ENCODE measurements at regions not wholly inside any gene's neighbourhood (a gene's known extent, or its start where the extent isn't known, plus 50 kb on each side); places are given as distances from the start of the nearest gene placed in this dataset.

DNA sequence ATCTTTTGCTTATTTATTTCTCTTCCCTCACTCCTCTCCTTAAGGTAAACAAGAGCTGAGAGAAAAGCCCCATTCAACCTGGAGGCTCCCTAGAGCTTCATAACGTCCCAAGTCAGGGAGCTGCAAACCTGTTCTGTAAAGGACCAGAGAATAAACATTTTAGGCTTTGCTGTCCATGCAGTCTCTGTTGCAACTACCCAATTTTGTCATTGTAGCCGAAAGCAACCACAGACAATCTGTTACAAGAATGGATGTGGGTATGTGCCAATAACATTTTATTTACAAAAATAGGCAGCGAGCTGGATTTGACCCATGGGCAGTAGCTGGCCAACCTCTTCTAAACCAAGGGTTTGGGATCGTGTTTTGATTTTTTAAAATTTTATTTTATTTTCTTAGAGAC lies 71.3 kb upstream of the TBL1X start (continued):
- TF ChIP-seq EZH2 (IDR thresholded peaks at IDR 0.05; ENCODE audit: borderline replicate concordance, control insufficient read depth, low read depth, low read length) (no peak), NRF1 (conservative IDR thresholded peaks at IDR 0.05; ENCODE audit: low read depth, low read length) (no peak), MYB (IDR thresholded peaks at IDR 0.05; ENCODE audit: borderline replicate concordance, low read depth, low read length) (no peak)

- no peaks in the 10 kb centered on the region for H3K9me3 ChIP-seq (replicated peaks; ENCODE audit: control insufficient read depth, insufficient read depth, low read length)
- H3K79me2 ChIP-seq (ENCODE audit: control insufficient read depth, insufficient read depth, low read length): no peaks in the 10 kb centered on the region
- H3K4me1 ChIP-seq (ENCODE audit: control insufficient read depth, insufficient read depth, low read length): no peaks in the 10 kb centered on the region
- no peak overlapping the region for H3K4me2 ChIP-seq (ENCODE audit: control insufficient read depth, insufficient read depth)
- FAIRE-seq (no peak), ATAC-seq (no peak), DNase-seq (ENCODE audit: low read depth, low spot score) (no peak)
- CTCF ChIA-PET: no interaction called here
- intact Hi-C loops (cut with micrococcal nuclease; ENCODE audit: unreplicated experiment): no loop called here
- no peak overlapping the region for H2AFZ ChIP-seq (ENCODE audit: control insufficient read depth, low read depth, low read length)
- POLR2A ChIA-PET: no interaction called here
- SMC1A ChIA-PET (ENCODE audit: uncharacterized antibody, unreplicated experiment): no interaction called here
- TF ChIP-seq YY1 (IDR thresholded peaks at IDR 0.05; ENCODE audit: low read depth, low read length) (no peak), POLR2AphosphoS5 (IDR thresholded peaks at IDR 0.05; ENCODE audit: low read length) (no peak), RFX5 (IDR thresholded peaks at IDR 0.05; ENCODE audit: low read depth, low read length) (no peak), SMAD5 (IDR thresholded peaks at IDR 0.05; ENCODE audit: low read depth) (no peak), SREBF2 (IDR thresholded peaks at IDR 0.05; ENCODE audit: low read length) (no peak), MYB (IDR thresholded peaks at IDR 0.05; ENCODE audit: borderline replicate concordance, low read depth, low read length) (no peak), TCF7 (IDR thresholded peaks at IDR 0.05; ENCODE audit: borderline replicate concordance) (no peak), KAT2A (conservative IDR thresholded peaks at IDR 0.05; ENCODE audit: control insufficient read depth, low read depth, low read length) (no peak), ZZZ3 (IDR thresholded peaks at IDR 0.05; ENCODE audit: control insufficient read depth, insufficient read length, low read depth) (no peak), BHLHE40 (IDR thresholded peaks at IDR 0.05; ENCODE audit: borderline replicate concordance in 1 of 2, low read depth in 2 of 2, low read length in 1 of 2) (no peak)
- H3K27me3 ChIP-seq (replicated peaks in 1 of 2; ENCODE audit: control insufficient read depth in 2 of 2, insufficient read depth in 2 of 2, low read length in 1 of 2): no peaks in the 10 kb centered on the region
- no peaks in the 10 kb centered on the region for H4K20me1 ChIP-seq (ENCODE audit: control insufficient read depth, insufficient read depth)
- no peaks in the 10 kb centered on the region for H3K36me3 ChIP-seq (ENCODE audit: control insufficient read depth in 2 of 2, insufficient read depth in 2 of 2, low read length in 1 of 2)
- RAD21 ChIA-PET (ENCODE audit: unreplicated experiment): interaction anchor here (1.1 kb wide), 1 partner anchor 21 kb away, joined by 3 read pairs; no protein-coding TSS in a partner anchor
- BruUV-seq (replicated peaks): no TSS peak
- no peak overlapping the region for H3K9ac ChIP-seq (ENCODE audit: control insufficient read depth, insufficient read depth, low read length)
- in situ Hi-C loops (cut with MboI): no loop called here
- no peak overlapping the region for H3K4me3 ChIP-seq
- H3K27ac ChIP-seq (ENCODE audit: control insufficient read depth, insufficient read depth): no peak overlapping the region
- whole genome bisulfite sequencing (ENCODE audit: insufficient coverage, insufficient replicate concordance, low lambda C conversion rate, missing lambda C conversion rate): 48% methylated on average over 12 of the region's 12 CpGs
These were observed 70.6 kb upstream of the TBL1X start for GRCh38 chrX:9394212-9394611.

All from GM12878 (cell line).